ENCODE measurements at regions not wholly inside any gene's neighbourhood (a gene's known extent, or its start where the extent isn't known, plus 50 kb on each side); places are given as distances from the start of the nearest gene placed in this dataset.

GRCh38 chr2:172377408-172377807 lies 50.0 kb upstream of the ITGA6 start:
- no peak for TF ChIP-seq CTCF (IDR thresholded peaks at IDR 0.05)
- TF ChIP-seq POLR2AphosphoS5 (IDR thresholded peaks at IDR 0.05): no peak
- no peak for TF ChIP-seq EP300 (IDR thresholded peaks at IDR 0.05)
